Right atrium auricular region (tissue), 2 donors: ENCODE measurements at regions not wholly inside any gene's neighbourhood (a gene's known extent, or its start where the extent isn't known, plus 50 kb on each side); places are given as distances from the start of the nearest gene placed in this dataset.

Experiments
- DNase-seq: peaks from one replicate; pipeline ENCODE4 v3.0.0-alpha.2; 2019; ENCODE audit warnings: low spot score
- H3K27ac ChIP-seq, 2 donors: fragments of 200-600 bp; sonication (generic); 1 replicate in 1 of 2; 2 replicates in 1 of 2; pipeline ENCODE4 v1.5.1; 2016 to 2019
- H3K27me3 ChIP-seq, 2 donors: fragments of 200-600 bp; sonication (generic); one replicate each; pipeline versions ENCODE4 v1.5.1 to v1.6.0; 2017 to 2019
- H3K36me3 ChIP-seq: fragments of 200-600 bp; sonication (generic); one replicate; pipeline ENCODE4 v1.5.1; 2016
- H3K4me1 ChIP-seq, 2 donors: fragments of 200-600 bp; sonication (generic); one replicate each; pipeline versions ENCODE4 v1.5.1 to v1.6.0; 2017 to 2019
- H3K4me3 ChIP-seq, 2 donors: fragments of 200-600 bp; sonication (generic); 1 replicate in 1 of 2; 2 replicates in 1 of 2; pipeline ENCODE4 v1.5.1; 2017 to 2019; ENCODE audit warnings: mild to moderate bottlenecking in 1 of 2, moderate library complexity in 1 of 2
- H3K9me3 ChIP-seq, 2 donors: fragments of 200-600 bp; sonication (generic); one replicate each; pipeline ENCODE4 v1.5.1; 2019
- CTCF ChIP-seq, 2 donors: fragments of 200-600 bp; sonication (generic); IDR thresholded peaks; one replicate each; pipeline ENCODE4 v1.5.1; 2019; ENCODE audit warnings: antibody characterized with exemption in 2 of 2

GRCh38 chr11:27234961-27235360 is 128.1 kb downstream of the CCDC34 start:
- H3K4me3 ChIP-seq: no peak overlapping the region
- no peaks in the 10 kb centered on the region for H3K9me3 ChIP-seq
- DNase-seq: no peak
- no peak overlapping the region for H3K27ac ChIP-seq
- H3K36me3 ChIP-seq: no peaks in the 10 kb centered on the region
- no peak for TF ChIP-seq CTCF (IDR thresholded peaks at IDR 0.05)
- peaks cover 0 to 9% of the 10 kb centered on the region in 2 donors for H3K4me1 ChIP-seq
- H3K27me3 ChIP-seq: no peaks in the 10 kb centered on the region

GRCh38 chr11:27234043-27234668 is 128.9 kb downstream of the CCDC34 start:
- no peaks in the 10 kb centered on the region for H3K9me3 ChIP-seq
- no peak overlapping the region for H3K4me3 ChIP-seq
- no peak for TF ChIP-seq CTCF (IDR thresholded peaks at IDR 0.05)
- peak; percentile 84 for DNase-seq
- no peaks in the 10 kb centered on the region for H3K27me3 ChIP-seq
- peak overlapping the region; percentile 13 to 64 for H3K27ac ChIP-seq
- H3K36me3 ChIP-seq: no peaks in the 10 kb centered on the region
- H3K4me1 ChIP-seq: peaks cover 0 to 9% of the 10 kb centered on the region in 2 donors

GRCh38 chr11:27233654-27234042 is 129.4 kb downstream of the CCDC34 start:
- TF ChIP-seq CTCF (IDR thresholded peaks at IDR 0.05): no peak
- Histone ChIP-seq H3K27ac (peak overlapping the region; percentile 13 to 64), H3K4me3 (no peak overlapping the region)

GRCh38 chr11:27231530-27231929 is 131.5 kb downstream of the CCDC34 start:
- Histone ChIP-seq H3K27me3 (no peaks in the 10 kb centered on the region), H3K9me3 (no peaks in the 10 kb centered on the region), H3K36me3 (no peaks in the 10 kb centered on the region), H3K4me1 (peaks cover 0 to 9% of the 10 kb centered on the region in 2 donors), H3K4me3 (no peak overlapping the region), H3K27ac (no peak overlapping the region)
- no peak for DNase-seq
- no peak for TF ChIP-seq CTCF (IDR thresholded peaks at IDR 0.05)

More at GRCh38 chr11:27233654-27234042, 129.4 kb downstream of the CCDC34 start:
- Histone ChIP-seq H3K36me3 (no peaks in the 10 kb centered on the region), H3K27me3 (no peaks in the 10 kb centered on the region), H3K9me3 (no peaks in the 10 kb centered on the region), H3K4me1 (peaks cover 0 to 9% of the 10 kb centered on the region in 2 donors)
- no peak for DNase-seq

GRCh38 chr11:27230192-27230572 is 132.8 kb downstream of the CCDC34 start:
- Histone ChIP-seq H3K36me3 (no peaks in the 10 kb centered on the region), H3K27ac (no peak overlapping the region), H3K4me1 (peaks cover 0 to 9% of the 10 kb centered on the region in 2 donors), H3K9me3 (no peaks in the 10 kb centered on the region), H3K4me3 (no peak overlapping the region), H3K27me3 (no peaks in the 10 kb centered on the region)
- DNase-seq: no peak
- no peak for TF ChIP-seq CTCF (IDR thresholded peaks at IDR 0.05)
